ENCODE measurements at regions not wholly inside any gene's neighbourhood (a gene's known extent, or its start where the extent isn't known, plus 50 kb on each side); places are given as distances from the start of the nearest gene placed in this dataset.

- TF ChIP-seq REST (IDR thresholded peaks at IDR 0.05; ENCODE audit: insufficient read depth in 1 of 2, low read depth in 2 of 2, low read length in 2 of 2) (no peak), TAF1 (IDR thresholded peaks at IDR 0.05; ENCODE audit: borderline replicate concordance, insufficient read depth, low read length) (no peak), POLR2AphosphoS5 (IDR thresholded peaks at IDR 0.05; ENCODE audit: low read depth, low read length) (no peak), SIN3A (IDR thresholded peaks at IDR 0.05; ENCODE audit: borderline replicate concordance, insufficient read depth, low read length) (no peak)
Measured at GRCh38 chr15:95897651-95898050, 432.8 kb upstream of the NR2F2 start.

Measured in PFSK-1 (cell line).